Gastroesophageal sphincter (tissue), 4 donors: ENCODE measurements at regions not wholly inside any gene's neighbourhood (a gene's known extent, or its start where the extent isn't known, plus 50 kb on each side); places are given as distances from the start of the nearest gene placed in this dataset.

Experiments
- ATAC-seq: fragments of 150-250 bp; one replicate; pipeline ENCODE4 v1.9.1; 2016; ENCODE audit warnings: mild to moderate bottlenecking, moderate library complexity
- H3K27ac ChIP-seq, 4 donors: fragments of 200-600 bp; sonication (generic) in 3 of 4; 1 replicate in 3 of 4; 2 replicates in 1 of 4; pipeline ENCODE4 v1.5.1; 2016 to 2019
- H3K27me3 ChIP-seq: fragments of 200-600 bp; sonication (generic); one replicate; pipeline ENCODE4 v1.5.1; 2019
- H3K36me3 ChIP-seq, 2 donors: fragments of 200-600 bp; sonication (generic); one replicate each; pipeline ENCODE4 v1.5.1; 2019; ENCODE audit warnings: control low read depth in 1 of 2
- H3K4me1 ChIP-seq, 3 donors: fragments of 200-600 bp; sonication (generic); 1 replicate in 2 of 3; 2 replicates in 1 of 3; pipeline ENCODE4 v1.5.1; 2016 to 2019; ENCODE audit warnings: control low read depth in 2 of 3
- H3K4me3 ChIP-seq, 2 donors: fragments of 200-600 bp; sonication (generic); one replicate each; pipeline ENCODE4 v1.5.1; 2019; ENCODE audit warnings: mild to moderate bottlenecking in 1 of 2, moderate library complexity in 1 of 2
- H3K9me3 ChIP-seq, 3 donors: fragments of 200-600 bp; sonication (generic); one replicate each; pipeline ENCODE4 v1.5.1; 2017 to 2019; ENCODE audit warnings: control low read depth in 2 of 3
- CTCF ChIP-seq, 4 experiments: fragments of 200-600 bp in 2 of 4; fragments of 450-650 bp in 2 of 4; sonication (generic) in 1 of 4; IDR thresholded peaks; one replicate each; pipeline ENCODE4 v1.5.1; 2017 to 2019; ENCODE audit warnings: antibody characterized with exemption in 4 of 4, mild to moderate bottlenecking in 2 of 4, moderate library complexity in 2 of 4
- EP300 ChIP-seq: sonication (generic); formaldehyde crosslinking; IDR thresholded peaks from one replicate; pipeline ENCODE4 v1.6.1; 2017; ENCODE audit warnings: antibody characterized with exemption, mild to moderate bottlenecking
- POLR2A ChIP-seq, 2 donors: fragments of 450-650 bp; IDR thresholded peaks; one replicate each; pipeline ENCODE4 v1.6.1; 2017; ENCODE audit warnings: antibody characterized with exemption in 2 of 2, mild to moderate bottlenecking in 2 of 2, moderate library complexity in 1 of 2
- POLR2AphosphoS5 ChIP-seq: sonication (generic); formaldehyde crosslinking; IDR thresholded peaks from one replicate; pipeline ENCODE4 v1.6.1; 2017; ENCODE audit warnings: antibody characterized with exemption
- WGBS, 2 donors: methylation state at CpG; one replicate each; pipeline ENCODE4 v1.1.5; 2018; ENCODE audit warnings: low coverage in 1 of 2; 5-methylcytosine and 5-hydroxymethylcytosine counted together

GRCh38 chr7:35548291-35548690 lies 146.6 kb downstream of the HERPUD2 start:
- TF ChIP-seq CTCF (IDR thresholded peaks at IDR 0.05), result no peak
- no peak for TF ChIP-seq POLR2AphosphoS5
- TF ChIP-seq EP300, result no peak
- no peak for TF ChIP-seq POLR2A (IDR thresholded peaks at IDR 0.05)

DNA sequence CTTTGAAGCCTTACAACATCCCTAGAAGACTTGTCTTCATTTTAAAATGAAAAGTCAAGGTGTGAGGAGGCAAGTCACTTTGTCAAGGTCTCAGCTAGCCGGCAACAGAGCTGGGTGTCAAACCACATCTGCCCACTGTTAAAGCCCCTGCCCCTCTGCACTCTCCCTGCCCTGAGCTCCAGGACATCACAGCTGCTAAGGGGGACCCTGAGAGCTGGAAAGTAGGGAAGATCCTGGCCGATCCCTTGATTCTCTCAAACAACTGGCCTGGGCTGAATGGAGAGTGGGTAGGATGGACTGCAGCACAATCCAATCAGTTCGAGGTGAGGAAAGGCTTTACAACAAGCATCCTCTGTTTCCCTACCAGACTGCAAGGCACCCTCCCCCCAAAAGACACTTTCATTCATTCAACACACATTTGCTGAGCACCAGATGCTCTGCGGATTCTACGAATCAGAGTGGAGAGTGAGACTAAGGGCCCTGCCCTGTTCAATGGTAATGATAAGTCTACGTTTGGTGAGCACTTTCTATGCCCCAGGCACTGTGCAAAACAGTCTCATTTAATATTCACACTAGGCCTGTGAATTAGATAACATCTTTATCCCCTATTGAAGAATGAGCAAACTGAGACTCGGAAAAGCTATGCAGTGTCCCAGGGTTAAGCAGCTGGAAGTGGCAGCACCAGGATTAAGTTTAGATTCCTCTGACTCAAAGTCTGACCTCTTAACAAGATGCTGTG lies 148.1 kb downstream of the HERPUD2 start:
- no peaks in the 10 kb centered on the region for H3K9me3 ChIP-seq
- TF ChIP-seq POLR2A (IDR thresholded peaks at IDR 0.05) (no peak), CTCF (IDR thresholded peaks at IDR 0.05) (no peak), POLR2AphosphoS5 (no peak), EP300 (no peak)
- no peak overlapping the region for H3K27ac ChIP-seq
- no peak overlapping the region for H3K4me3 ChIP-seq
- H3K27me3 ChIP-seq, result peaks cover 6% of the 10 kb centered on the region
- ATAC-seq, result no peak
- WGBS, 2 donors, result 70 to 79% methylated on average over 2 to 4 of the region's 7 CpGs
- no peaks in the 10 kb centered on the region for H3K4me1 ChIP-seq
- no peaks in the 10 kb centered on the region for H3K36me3 ChIP-seq

More at GRCh38 chr7:35548291-35548690, 146.6 kb downstream of the HERPUD2 start:
- Histone ChIP-seq H3K4me1 (no peaks in the 10 kb centered on the region), H3K9me3 (no peaks in the 10 kb centered on the region), H3K36me3 (no peaks in the 10 kb centered on the region), H3K4me3 (no peak overlapping the region), H3K27ac (no peak overlapping the region), H3K27me3 (peaks cover 6% of the 10 kb centered on the region)
- 83 to 100% methylated on average over 2 of the region's 4 CpGs for WGBS, 2 donors
- no peak for ATAC-seq

DNA sequence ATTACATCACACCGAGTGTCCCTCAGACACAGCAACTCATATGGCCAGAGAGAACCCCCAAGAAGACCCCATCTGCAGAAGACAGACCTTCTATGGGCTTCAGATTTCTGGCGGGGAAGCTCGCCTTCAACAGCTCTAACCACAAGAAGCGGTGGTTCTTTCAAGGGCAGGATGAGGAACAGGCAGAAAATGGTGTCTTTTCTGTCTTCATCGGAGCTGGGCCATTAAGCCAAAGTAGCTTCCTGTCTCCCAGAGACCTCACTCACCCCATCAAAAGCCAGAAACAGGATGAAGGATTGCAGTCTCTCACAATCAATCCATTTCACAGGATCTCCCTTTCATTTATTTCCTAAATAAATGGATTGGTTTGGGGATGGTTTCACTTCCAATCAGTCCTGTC lies 149.1 kb downstream of the HERPUD2 start:
- no peak overlapping the region for H3K4me3 ChIP-seq
- H3K36me3 ChIP-seq, result no peaks in the 10 kb centered on the region
- ATAC-seq, result no peak
- no peaks in the 10 kb centered on the region for H3K4me1 ChIP-seq
- H3K27ac ChIP-seq, result no peak overlapping the region
- TF ChIP-seq CTCF (IDR thresholded peaks at IDR 0.05), result no peak
- TF ChIP-seq POLR2A (IDR thresholded peaks at IDR 0.05), result no peak
- TF ChIP-seq POLR2AphosphoS5, result no peak
- no peak for TF ChIP-seq EP300
- no peaks in the 10 kb centered on the region for H3K9me3 ChIP-seq
- 83 to 93% methylated on average over 1 to 4 of the region's 5 CpGs for WGBS, 2 donors
- H3K27me3 ChIP-seq, result peaks cover 6% of the 10 kb centered on the region

DNA sequence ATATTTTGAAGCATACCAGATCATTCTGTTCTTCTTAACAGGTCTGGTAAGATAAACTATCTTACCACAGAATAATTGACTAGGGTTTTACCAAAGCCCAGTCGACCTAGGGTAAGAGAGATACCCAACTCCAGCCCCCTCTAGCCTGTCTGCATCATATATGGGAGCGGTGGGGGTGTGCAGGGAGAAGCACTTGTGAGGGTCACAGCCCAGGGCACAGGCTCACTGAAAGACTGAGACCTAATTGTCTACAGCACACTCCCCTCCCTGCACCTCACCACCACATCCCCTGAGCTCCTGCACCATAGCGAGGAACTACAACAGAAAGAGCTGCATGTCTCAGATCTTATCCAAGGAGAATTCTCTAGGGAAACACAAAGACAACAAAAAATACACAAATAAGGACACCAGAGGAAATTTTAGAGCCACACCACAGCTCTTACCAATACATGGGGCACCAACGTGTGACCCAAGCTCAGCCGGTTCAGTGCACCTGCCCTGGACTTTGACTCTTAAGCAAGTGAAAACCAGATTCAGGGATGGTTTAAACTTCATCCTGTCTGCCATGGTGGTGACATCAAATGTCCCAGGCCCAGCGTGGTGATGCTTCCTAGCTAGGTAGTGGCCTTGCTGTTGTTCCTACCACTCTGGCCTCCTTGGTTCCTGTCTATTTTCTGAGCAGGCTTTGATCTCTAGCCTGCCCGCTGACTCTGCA lies 150.8 kb downstream of the HERPUD2 start:
- Histone ChIP-seq H3K4me1 (no peaks in the 10 kb centered on the region), H3K27ac (no peak overlapping the region), H3K4me3 (no peak overlapping the region), H3K27me3 (peaks cover 6% of the 10 kb centered on the region), H3K36me3 (no peaks in the 10 kb centered on the region), H3K9me3 (no peaks in the 10 kb centered on the region)
- no peak for ATAC-seq
- WGBS, 2 donors, result 79 to 95% methylated on average over 4 to 5 of the region's 7 CpGs
- TF ChIP-seq POLR2AphosphoS5 (no peak), POLR2A (IDR thresholded peaks at IDR 0.05) (no peak), EP300 (no peak), CTCF (IDR thresholded peaks at IDR 0.05) (no peak)
